IMR-90 (cell line): ENCODE measurements at regions not wholly inside any gene's neighbourhood (a gene's known extent, or its start where the extent isn't known, plus 50 kb on each side); places are given as distances from the start of the nearest gene placed in this dataset.

Experiments
- ATAC-seq: fragments of 200-7000 bp; cut with Tn5 transposase; 2 replicates; pipeline ENCODE4 v1.9.1; 2020; ENCODE audit warnings: low read depth, mild to moderate bottlenecking, moderate library complexity
- BruUV-seq: library from RNA; stranded (reverse); fragments of 400-500 nt; replicated peaks from 2 replicates; lab custom pipeline; 2021; lab: Mats Ljungman, UMichigan
- CTCF ChIA-PET: fragments of 300-600 bp; formaldehyde crosslinking; extraction: SDS; loops from one replicate; lab custom pipeline; 2021; ENCODE audit warnings: antibody characterized with exemption; lab: Yijun Ruan, JAX
- POLR2A ChIA-PET: fragments of 300-600 bp; sonication (Branson Sonifier 250); formaldehyde crosslinking; loops from one replicate; lab custom pipeline; 2022; ENCODE audit warnings: antibody characterized with exemption; ENCODE audit not compliant: unreplicated experiment; lab: Charles Lee
- DNase-seq: peaks from one replicate; pipeline ENCODE4 v3.0.0; 2013
- H2AFZ ChIP-seq: replicated peaks from 2 replicates; pipeline ENCODE3; 2013; ENCODE audit warnings: low read length, mild to moderate bottlenecking; ENCODE audit not compliant: poor library complexity
- H2AK5ac ChIP-seq: 2 replicates; pipeline ENCODE4 v1.6.1; 2013; ENCODE audit warnings: low read depth, low read length, inconsistent platforms
- H2AK9ac ChIP-seq: replicated peaks from 2 replicates; pipeline ENCODE3; 2013; ENCODE audit warnings: mild to moderate bottlenecking, low read depth, low read length, moderate library complexity; ENCODE audit not compliant: poor library complexity
- H2BK120ac ChIP-seq: 2 replicates; pipeline ENCODE4 v1.6.1; 2013; ENCODE audit warnings: low read depth, low read length, inconsistent platforms
- H2BK15ac ChIP-seq: 3 replicates; pipeline ENCODE4 v1.6.1; 2013; ENCODE audit warnings: low read depth, low read length, inconsistent platforms
- H2BK20ac ChIP-seq: 2 replicates; pipeline ENCODE4 v1.6.1; 2013; ENCODE audit warnings: low read depth, mild to moderate bottlenecking, inconsistent platforms, low read length, moderate library complexity
- H2BK5ac ChIP-seq: 2 replicates; pipeline ENCODE4 v1.6.1; 2013; ENCODE audit warnings: mild to moderate bottlenecking, low read depth, low read length, inconsistent platforms; ENCODE audit not compliant: poor library complexity, severe bottlenecking
- H3K14ac ChIP-seq: replicated peaks from 2 replicates; pipeline ENCODE4 v1.6.1; 2013; ENCODE audit warnings: low read depth, low read length, inconsistent platforms
- H3K18ac ChIP-seq: 2 replicates; pipeline ENCODE4 v1.6.1; 2013; ENCODE audit warnings: low read depth, low read length, control low read depth
- H3K23ac ChIP-seq: 2 replicates; pipeline ENCODE4 v1.6.1; 2013; ENCODE audit warnings: low read depth, low read length, inconsistent platforms
- H3K27ac ChIP-seq: 2 replicates; pipeline ENCODE4 v1.5.1; 2013; ENCODE audit warnings: mild to moderate bottlenecking, control low read depth, low read length; ENCODE audit not compliant: insufficient read depth
- H3K27me3 ChIP-seq: 2 replicates; pipeline ENCODE4 v1.6.1; 2013; ENCODE audit warnings: low read length; ENCODE audit not compliant: control insufficient read depth, insufficient read depth
- H3K36me3 ChIP-seq: 2 replicates; pipeline ENCODE4 v1.6.1; 2013; ENCODE audit warnings: low read length, mixed read lengths; ENCODE audit not compliant: control insufficient read depth, insufficient read depth
- H3K4ac ChIP-seq: 2 replicates; pipeline ENCODE4 v1.6.1; 2013; ENCODE audit warnings: low read depth, low read length, inconsistent platforms
- H3K4me1 ChIP-seq: 2 replicates; pipeline ENCODE4 v1.6.1; 2013; ENCODE audit warnings: low read length, mixed read lengths; ENCODE audit not compliant: control insufficient read depth, insufficient read depth
- H3K4me2 ChIP-seq: 2 replicates; pipeline ENCODE4 v1.6.1; 2013; ENCODE audit warnings: low read depth, mild to moderate bottlenecking, control low read depth, low read length, moderate library complexity
- H3K4me3 ChIP-seq: 2 replicates; pipeline ENCODE4 v1.5.1; 2013; ENCODE audit warnings: low read depth, mild to moderate bottlenecking, control low read depth, low read length, moderate library complexity; ENCODE audit not compliant: insufficient read depth
- H3K56ac ChIP-seq: 2 replicates; pipeline ENCODE4 v1.6.1; 2013; ENCODE audit warnings: low read length, inconsistent platforms; ENCODE audit not compliant: insufficient read depth; ENCODE audit errors: extremely low read depth
- H3K79me1 ChIP-seq, 2 experiments: 2 replicates each; pipeline ENCODE4 v1.6.1; 2013; ENCODE audit warnings: low read length in 2 of 2, inconsistent platforms in 1 of 2, low read depth in 1 of 2
- H3K9ac ChIP-seq: 2 replicates; pipeline ENCODE4 v1.6.1; 2013; ENCODE audit warnings: low read depth, low read length, control low read depth
- H3K9me1 ChIP-seq: 2 replicates; pipeline ENCODE4 v1.6.1; 2013; ENCODE audit warnings: low read length, inconsistent platforms; ENCODE audit not compliant: insufficient read depth
- H3K9me3 ChIP-seq: 2 replicates; pipeline ENCODE4 v1.6.1; 2013; ENCODE audit warnings: low read length; ENCODE audit not compliant: control insufficient read depth, insufficient read depth
- H4K20me1 ChIP-seq: 2 replicates; pipeline ENCODE4 v1.6.1; 2013; ENCODE audit warnings: low read length, inconsistent platforms; ENCODE audit not compliant: insufficient read depth
- H4K5ac ChIP-seq: 2 replicates; pipeline ENCODE4 v1.6.1; 2013; ENCODE audit warnings: mild to moderate bottlenecking, low read depth, low read length, control low read depth
- H4K8ac ChIP-seq, 2 experiments: 2 replicates each; pipeline ENCODE4 v1.6.1; 2013; ENCODE audit warnings: low read depth in 2 of 2, low read length in 2 of 2, control low read depth in 1 of 2, inconsistent platforms in 1 of 2
- H4K91ac ChIP-seq: 2 replicates; pipeline ENCODE4 v1.6.1; 2013; ENCODE audit warnings: low read depth, low read length, inconsistent platforms; ENCODE audit not compliant: insufficient read depth
- CEBPB ChIP-seq: IDR thresholded peaks from 2 replicates; pipeline ENCODE4 v1.6.1; 2012; ENCODE audit warnings: low read depth, low read length, improper control_type of control experiment
- CHD1 ChIP-seq: IDR thresholded peaks from 2 replicates; pipeline ENCODE4 v1.6.1; 2012; ENCODE audit warnings: low read depth, low read length, improper control_type of control experiment
- MAFK ChIP-seq: IDR thresholded peaks from 2 replicates; pipeline ENCODE4 v1.6.1; 2012; ENCODE audit warnings: low read depth, low read length, improper control_type of control experiment
- MXI1 ChIP-seq: IDR thresholded peaks from 2 replicates; pipeline ENCODE4 v1.6.1; 2012; ENCODE audit warnings: low read depth, mild to moderate bottlenecking, low read length, moderate library complexity, borderline replicate concordance
- POLR2A ChIP-seq: IDR thresholded peaks from 2 replicates; pipeline ENCODE4 v1.6.1; 2012; ENCODE audit warnings: mild to moderate bottlenecking, low read depth, low read length
- RCOR1 ChIP-seq: IDR thresholded peaks from 2 replicates; pipeline ENCODE4 v1.6.1; 2012; ENCODE audit warnings: mild to moderate bottlenecking, low read length, improper control_type of control experiment; ENCODE audit not compliant: insufficient replicate concordance
- RFX5 ChIP-seq: IDR thresholded peaks from 2 replicates; pipeline ENCODE4 v1.8.0; 2012; ENCODE audit warnings: low read depth, mild to moderate bottlenecking, low read length, moderate library complexity
- SMC3 ChIP-seq: fragments of 150-350 bp; IDR thresholded peaks from 2 replicates; pipeline ENCODE4 v1.6.1; 2016; ENCODE audit warnings: low read depth, mild to moderate bottlenecking, antibody characterized with exemption, low read length, moderate library complexity
- WGBS, 2 experiments: methylation state at CpG; one replicate each; pipeline versions ENCODE4 v1.1.5 to v1.1.7; 2013; ENCODE audit warnings: missing lambda C conversion rate in 2 of 2; ENCODE audit not compliant: insufficient read length in 1 of 2; ENCODE audit errors: extremely low coverage in 2 of 2; 5-methylcytosine and 5-hydroxymethylcytosine counted together
- dilution Hi-C: fragments of 300-500 bp; cut with HindIII; formaldehyde crosslinking; loops from one replicate; pipeline ENCODE4 v1.14.3; 2018; ENCODE audit warnings: low sequenced_read_pairs; ENCODE audit not compliant: unreplicated experiment
- in situ Hi-C: fragments of 300-500 bp; cut with MboI; formaldehyde crosslinking; loops from 3 replicates; pipeline ENCODE4 v1.14.3; 2019; ENCODE audit warnings: low sequenced_read_pairs, inconsistent platforms, mixed read lengths
- intact Hi-C: fragments of 100-400 bp; cut with micrococcal nuclease; formaldehyde crosslinking; loops from 2 replicates; pipeline ENCODE4 v1.10.0; 2022
- TF ChIP-seq, protein P1 (sequence below): conservative IDR thresholded peaks from 2 replicates; pipeline ENCODE4 v1.5.1; 2012; ENCODE audit warnings: mild to moderate bottlenecking, low read depth, low read length, improper control_type of control experiment

DNA sequence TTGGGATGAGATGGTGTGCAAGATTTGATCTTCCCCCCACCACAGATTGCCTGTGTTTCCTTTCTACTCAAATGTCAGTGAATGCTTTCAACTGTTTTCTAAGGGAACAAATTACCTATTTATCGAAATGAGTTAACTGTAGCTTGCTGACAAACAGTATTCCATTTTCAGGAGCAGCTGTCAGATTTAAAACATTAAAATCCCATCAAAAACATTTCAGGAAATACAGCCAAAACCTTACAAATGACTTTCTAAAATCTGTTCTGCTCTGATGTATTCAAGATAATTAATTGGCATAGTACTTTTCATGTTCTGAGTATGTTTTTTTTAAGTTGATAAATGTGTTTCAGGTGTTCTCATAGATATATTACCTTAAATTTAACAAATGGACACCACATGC lies 158.0 kb upstream of the DMRTA1 start:
- peaks cover 2% of the 10 kb centered on the region for H3K27me3 ChIP-seq
- dilution Hi-C loops, result no loop called here
- no peaks in the 10 kb centered on the region for H4K20me1 ChIP-seq
- H3K9me1 ChIP-seq, result no peaks in the 10 kb centered on the region
- H3K18ac ChIP-seq, result no peak overlapping the region
- H3K4ac ChIP-seq, result no peak overlapping the region
- H4K91ac ChIP-seq, result no peak overlapping the region
- H3K9me3 ChIP-seq, result no peaks in the 10 kb centered on the region
- H3K4me2 ChIP-seq, result no peak overlapping the region
- no peaks in the 10 kb centered on the region for H3K4me1 ChIP-seq
- ChIA-PET POLR2A (no interaction called here), CTCF (no interaction called here)
- H2BK120ac ChIP-seq, result no peak overlapping the region
- intact Hi-C loops, result no loop called here
- H3K14ac ChIP-seq, result no peak overlapping the region
- no peak overlapping the region for H2BK15ac ChIP-seq
- H2BK5ac ChIP-seq, result no peak overlapping the region
- DNase-seq (no peak), ATAC-seq (no peak)
- H3K36me3 ChIP-seq, result no peaks in the 10 kb centered on the region
- no peak overlapping the region for H2AK5ac ChIP-seq
- H2BK20ac ChIP-seq, result no peak overlapping the region
- no peak overlapping the region for H2AFZ ChIP-seq
- H2AK9ac ChIP-seq, result no peak overlapping the region
- no peak overlapping the region for H3K4me3 ChIP-seq
- H3K9ac ChIP-seq, result no peak overlapping the region
- TF ChIP-seq, protein P1, sequence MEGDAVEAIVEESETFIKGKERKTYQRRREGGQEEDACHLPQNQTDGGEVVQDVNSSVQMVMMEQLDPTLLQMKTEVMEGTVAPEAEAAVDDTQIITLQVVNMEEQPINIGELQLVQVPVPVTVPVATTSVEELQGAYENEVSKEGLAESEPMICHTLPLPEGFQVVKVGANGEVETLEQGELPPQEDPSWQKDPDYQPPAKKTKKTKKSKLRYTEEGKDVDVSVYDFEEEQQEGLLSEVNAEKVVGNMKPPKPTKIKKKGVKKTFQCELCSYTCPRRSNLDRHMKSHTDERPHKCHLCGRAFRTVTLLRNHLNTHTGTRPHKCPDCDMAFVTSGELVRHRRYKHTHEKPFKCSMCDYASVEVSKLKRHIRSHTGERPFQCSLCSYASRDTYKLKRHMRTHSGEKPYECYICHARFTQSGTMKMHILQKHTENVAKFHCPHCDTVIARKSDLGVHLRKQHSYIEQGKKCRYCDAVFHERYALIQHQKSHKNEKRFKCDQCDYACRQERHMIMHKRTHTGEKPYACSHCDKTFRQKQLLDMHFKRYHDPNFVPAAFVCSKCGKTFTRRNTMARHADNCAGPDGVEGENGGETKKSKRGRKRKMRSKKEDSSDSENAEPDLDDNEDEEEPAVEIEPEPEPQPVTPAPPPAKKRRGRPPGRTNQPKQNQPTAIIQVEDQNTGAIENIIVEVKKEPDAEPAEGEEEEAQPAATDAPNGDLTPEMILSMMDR, result no peak
- no peak for TF ChIP-seq CEBPB
- no peak for TF ChIP-seq RFX5
- no peak for TF ChIP-seq MXI1
- TF ChIP-seq SMC3, result no peak
- TF ChIP-seq RCOR1, result no peak
- TF ChIP-seq POLR2A, result no peak
- no peak for TF ChIP-seq MAFK
- TF ChIP-seq CHD1, result no peak
- no peak overlapping the region for H3K56ac ChIP-seq
- no CpG with 5 or more reads among the region's 1 CpG for WGBS, 2 experiments
- no TSS peak for BruUV-seq
- no peak overlapping the region for H4K5ac ChIP-seq
- no peak overlapping the region for H3K27ac ChIP-seq
- in situ Hi-C loops, result no loop called here
- H4K8ac ChIP-seq, result no peak overlapping the region
- no peaks in the 10 kb centered on the region for H3K79me1 ChIP-seq
- no peak overlapping the region for H3K23ac ChIP-seq
